NCI-H1694 treated with DMSO at 0.1 percent for 48 hours (cell line): ENCODE measurements at regions not wholly inside any gene's neighbourhood (a gene's known extent, or its start where the extent isn't known, plus 50 kb on each side); places are given as distances from the start of the nearest gene placed in this dataset.

Experiments
- DNase-seq: peaks from one replicate; lab custom pipeline; 2025; lab: John Stamatoyannopoulos, UW

DNA sequence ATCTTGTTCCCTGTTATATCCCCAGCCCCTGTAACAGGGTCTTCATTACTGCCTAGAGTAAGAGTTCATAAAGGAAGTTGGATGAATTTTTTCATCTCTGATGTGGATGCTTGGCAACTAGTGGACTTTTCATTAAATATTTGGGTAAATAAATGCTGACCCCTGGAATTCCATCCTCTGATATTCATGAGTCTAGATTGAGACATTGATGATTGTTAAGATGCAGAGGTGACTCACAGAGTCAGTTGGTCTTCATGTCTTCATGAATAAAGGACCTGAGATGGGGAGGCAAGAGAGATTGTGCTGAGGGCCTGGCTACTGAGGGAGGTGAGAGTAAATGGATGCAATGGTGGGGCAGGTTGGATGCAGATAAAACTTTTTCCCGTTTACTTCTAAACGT is 132.7 kb upstream of the NT5C1B start:
- no peak for DNase-seq

DNA sequence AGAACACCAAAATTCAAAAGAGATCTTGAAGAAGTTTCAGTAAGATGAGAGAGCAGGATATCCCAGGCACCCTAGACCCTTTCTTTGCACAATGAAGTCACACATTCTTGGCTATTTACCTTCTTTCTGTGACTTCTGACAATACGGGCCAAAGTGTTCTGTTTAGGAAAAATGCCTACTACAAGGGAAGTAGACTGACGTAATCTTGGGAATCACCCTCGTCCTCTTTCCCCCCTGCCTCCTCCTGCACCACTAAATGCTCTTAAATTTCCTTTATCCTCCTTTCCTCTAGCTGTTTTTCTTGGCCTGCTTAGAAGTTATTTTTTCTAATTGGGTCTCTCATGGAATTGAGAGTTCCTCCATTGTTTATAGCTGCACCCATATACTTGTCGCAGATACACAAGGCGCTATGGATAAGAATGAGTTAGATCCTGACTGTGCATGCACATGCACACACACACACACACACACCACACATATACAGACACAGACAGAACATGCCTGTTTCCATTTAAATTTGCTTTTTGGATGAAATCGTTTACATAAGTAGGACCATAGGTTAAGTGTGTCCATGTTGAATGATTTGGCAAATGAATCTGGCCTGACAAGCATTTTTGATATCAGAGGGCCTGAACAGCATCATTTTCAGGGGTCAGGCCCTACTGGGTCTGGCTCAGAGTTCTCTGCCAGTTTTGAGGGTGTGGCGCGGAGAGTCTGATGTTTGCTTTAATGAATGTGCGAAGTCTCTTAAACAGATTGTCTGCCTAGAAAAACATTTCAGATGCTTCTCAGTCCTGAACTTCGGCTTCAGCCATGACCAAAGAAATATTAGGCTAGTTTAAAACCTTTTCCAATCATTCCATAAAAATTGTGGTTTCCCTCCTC is 131.9 kb upstream of the NT5C1B start:
- no peak for DNase-seq

DNA sequence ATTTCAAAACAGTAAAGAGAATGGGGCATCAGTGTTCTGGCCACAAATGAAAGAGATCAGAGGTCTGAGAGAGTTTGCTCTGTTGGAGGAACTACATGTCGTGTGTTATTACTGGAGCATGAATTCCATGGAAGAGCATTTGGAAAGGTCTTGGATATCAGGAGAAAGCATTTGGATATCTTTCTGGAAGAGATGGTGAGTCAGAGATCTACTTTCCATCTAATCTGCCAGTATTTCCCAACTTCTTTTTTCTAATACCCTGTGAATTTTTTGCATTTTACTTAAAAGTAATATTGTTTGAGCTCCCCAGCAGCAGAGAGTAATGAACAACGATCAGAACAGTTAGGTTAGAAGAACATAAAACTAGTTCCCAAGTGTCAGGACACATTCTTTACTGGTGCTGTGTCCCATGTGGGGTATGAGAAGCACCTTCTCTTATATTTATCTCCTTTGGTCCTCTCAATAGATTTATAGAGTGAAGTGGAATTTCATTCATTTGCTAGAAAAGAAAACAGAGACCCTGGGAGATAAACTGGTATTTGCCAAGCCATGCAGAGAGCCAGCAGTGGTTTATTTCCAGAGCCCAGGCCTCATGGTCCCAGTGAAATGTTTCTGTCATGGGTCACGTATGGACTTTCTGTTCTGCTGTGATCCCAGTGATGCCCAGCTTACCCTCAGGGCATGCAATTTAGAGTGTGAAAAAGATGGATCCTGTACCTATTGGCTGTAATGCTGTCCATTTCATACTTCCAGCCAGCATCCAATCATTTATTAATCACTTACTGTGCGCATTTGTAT is 130.8 kb upstream of the NT5C1B start:
- no peak for DNase-seq

DNA sequence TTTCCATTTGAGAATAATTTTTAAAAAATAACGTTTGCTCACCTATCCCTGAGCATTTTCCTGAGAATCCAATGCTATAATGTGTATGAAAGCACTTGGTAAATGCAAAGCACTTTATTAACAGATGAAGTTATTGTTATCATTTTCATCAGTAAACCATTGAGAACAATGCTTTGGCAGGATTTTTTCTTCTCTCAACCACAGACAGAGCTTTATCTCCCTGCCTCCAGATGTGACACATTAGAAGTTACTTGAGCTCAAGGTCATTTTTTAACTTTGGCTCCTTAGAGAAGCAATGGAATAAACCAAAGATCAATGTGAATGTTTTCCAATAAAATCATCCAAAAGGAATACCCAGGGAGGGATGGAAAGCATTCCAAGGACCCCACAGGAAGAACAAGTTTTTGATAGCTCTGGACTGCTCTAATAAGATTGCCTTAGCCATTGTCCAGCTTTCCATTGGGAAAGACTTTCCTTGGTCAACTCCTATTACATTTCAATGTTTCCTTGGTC is 118.9 kb upstream of the NT5C1B start:
- no peak for DNase-seq

DNA sequence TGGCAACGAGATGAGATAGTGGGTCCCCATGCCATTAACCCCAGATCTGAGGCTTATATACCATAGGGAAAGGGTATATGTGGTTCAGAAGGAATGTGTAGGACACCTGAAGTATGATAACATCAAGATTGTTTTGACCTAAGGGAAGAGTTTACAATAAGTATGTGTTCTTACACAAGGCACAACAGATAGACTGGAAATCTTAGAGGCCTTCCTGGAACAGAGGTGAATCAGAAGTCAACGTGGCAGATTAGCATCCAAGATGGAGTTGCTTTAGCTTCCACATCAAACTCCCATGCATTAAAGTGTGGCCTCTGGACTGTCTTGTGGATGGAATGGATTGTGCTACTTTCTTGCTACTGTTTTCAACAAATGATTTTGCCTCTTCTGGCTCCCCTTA is 116.6 kb upstream of the NT5C1B start:
- no peak for DNase-seq

DNA sequence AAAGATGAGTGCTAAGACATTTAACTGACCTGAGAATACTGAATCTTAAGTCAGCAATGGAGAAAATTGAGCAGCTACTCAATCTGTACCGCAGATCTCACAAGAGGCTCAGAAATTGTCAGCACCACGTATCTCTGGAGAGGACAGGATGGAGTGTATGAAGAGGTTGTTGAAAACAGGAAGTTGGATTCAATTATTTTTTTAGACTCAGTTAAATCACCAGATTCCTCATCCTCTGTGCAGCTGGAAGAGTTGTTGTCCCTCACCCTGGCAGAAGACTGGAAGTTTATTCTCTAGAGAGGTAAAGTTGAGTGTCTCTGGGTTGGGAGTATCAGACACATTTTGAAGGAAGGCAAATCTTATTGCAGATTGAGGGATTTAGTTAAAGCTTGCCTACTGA is 114.9 kb upstream of the NT5C1B start:
- no peak for DNase-seq

DNA sequence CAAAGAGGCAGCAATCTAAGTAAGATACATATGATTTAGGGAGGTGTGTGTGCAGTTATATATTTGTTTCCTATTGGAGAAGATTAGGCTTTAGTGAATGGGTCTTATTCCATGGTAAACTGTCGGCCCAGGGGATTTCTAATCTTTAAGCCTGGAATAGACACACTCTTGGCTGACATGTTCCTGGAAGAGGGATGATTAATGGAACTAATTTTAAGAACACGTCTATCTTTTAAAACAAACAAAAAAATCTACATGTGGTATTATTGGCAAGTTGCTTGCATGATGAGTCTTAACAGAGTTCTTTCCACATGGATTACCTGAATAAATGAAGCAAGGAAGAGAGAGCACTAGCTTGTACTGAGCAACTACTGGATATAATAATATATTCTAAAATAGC is 114.2 kb upstream of the NT5C1B start:
- no peak for DNase-seq

DNA sequence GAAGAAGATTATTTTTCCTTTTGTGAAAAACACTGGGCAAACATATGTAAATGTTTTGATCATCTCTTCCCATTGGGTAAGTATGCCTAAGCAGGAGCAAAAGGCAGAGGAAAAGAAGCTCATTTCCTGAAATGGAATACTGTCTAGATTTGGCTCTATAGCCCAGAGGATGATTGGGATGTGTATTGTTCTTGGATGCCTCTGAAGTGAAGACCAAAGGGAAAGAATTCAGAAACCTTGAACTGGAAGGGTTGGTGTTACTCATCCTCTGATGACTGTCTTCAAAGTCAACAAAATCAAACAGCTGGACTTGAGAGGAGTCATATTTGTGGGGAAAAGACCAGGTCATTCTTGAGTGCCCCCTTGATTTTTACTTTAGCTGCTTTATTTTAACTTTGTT is 112.6 kb upstream of the NT5C1B start:
- no peak for DNase-seq

DNA sequence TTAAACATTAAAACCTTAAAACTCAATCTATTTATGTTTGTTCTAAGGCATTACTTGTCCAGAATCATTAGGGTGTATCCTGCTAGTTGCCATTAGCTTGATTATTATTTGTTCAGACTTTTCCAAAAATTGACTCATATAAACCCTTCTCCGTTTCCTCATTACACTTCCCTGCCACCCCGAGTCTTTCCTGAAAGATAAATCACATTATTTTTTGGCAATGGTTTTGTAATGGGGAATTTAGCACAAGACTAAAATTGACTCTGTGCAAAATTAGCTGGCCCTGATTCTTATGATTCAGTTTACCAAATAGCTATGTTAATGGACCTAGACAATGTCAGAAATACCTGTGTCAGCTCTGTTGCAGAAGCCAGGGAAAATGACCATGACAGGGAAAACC is 112.2 kb upstream of the NT5C1B start:
- no peak for DNase-seq

DNA sequence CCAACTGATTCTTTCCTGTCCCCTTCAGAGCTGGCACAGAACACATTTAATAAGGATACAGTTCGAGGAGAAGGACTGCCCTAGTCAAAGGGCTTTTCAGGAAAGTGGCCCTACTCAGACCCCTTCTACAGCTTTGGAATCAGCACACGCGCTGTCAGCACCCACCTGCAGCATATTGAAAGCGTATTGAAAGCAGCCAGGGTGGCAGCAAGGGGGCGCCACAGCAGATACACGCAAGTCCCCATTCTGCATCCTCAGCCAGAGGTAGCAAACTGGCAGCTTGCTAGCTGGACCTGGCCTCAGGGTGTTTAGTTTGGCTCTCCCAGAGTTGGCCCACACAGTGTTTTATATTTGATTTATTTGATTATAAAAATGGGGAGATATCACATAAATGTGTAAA is 101.0 kb upstream of the NT5C1B start:
- DNase-seq: no peak

DNA sequence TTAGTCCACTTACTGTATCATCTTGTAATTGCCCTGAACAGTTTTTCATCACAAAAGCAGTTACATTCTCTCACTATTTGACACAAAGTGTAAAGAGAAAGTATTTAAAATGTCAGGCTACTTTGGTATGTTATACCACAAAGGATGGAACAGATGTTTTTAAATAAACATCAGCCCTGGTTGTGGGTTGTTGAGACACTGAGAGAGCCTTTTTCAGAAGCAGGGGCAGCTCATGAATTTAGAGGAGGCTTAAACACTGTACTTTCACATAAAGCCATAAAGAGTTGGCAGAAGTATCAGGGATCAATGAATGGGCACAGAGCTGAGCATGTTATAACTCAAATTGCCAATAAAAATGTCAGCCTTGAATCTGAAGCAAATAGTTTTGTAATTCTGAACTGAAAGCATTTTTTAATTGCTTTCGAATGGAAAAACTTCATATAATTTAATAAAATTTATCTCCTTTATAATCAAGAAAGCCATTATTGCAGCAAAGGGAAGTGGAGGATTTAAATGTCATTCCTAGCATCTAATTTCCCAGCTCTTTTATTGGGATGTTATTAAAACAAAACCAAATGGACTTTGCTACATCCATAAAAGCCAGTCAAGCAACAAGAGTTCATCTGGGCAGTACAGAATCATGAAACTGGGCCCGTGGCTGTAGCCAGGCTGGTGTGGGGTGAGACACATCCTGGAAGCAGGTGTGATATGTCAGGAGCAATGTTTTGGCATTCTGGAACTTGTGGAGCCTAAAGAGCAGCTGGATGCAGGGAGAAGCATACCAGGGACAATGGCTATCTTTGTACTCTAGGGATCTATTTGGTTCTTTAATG is 95.1 kb upstream of the NT5C1B start:
- DNase-seq: no peak

DNA sequence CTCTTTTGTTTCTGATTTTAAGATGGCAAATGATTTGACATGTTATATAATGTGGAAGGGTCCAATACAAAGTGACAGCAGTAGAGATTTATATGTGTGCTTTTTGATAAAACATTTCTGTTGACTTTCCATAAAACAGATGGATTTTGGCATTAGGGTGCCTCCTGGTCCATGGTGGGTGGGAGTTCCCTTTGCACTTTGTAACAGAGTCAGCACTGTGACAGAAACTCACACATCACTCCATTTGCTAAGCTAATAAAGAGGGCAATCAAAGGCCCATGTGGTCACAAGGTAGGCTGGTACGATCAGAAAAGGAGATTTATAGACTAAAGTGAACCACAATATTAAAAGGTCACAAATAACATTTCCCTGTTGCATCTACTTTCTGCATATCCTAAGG is 93.3 kb upstream of the NT5C1B start:
- no peak for DNase-seq

DNA sequence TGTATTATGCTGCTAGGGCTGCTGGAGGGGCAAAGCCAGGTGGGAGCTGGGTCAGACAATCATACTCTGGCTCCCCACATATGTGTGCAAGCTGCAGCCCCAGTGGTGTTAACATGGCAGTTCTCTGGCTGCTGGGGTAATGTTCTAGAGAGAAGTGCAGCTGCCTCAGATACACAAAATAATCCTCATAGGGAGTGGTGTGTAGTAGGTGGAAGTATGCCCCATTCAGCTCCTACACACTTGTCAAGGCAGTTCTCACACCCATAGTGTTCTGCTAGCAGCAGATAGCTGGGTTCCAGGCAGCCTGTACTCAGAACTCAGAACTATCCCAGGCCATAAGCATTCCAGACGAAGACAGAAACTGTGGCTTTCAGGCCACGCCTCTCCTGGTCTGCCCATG is 87.9 kb upstream of the NT5C1B start:
- DNase-seq: no peak

DNA sequence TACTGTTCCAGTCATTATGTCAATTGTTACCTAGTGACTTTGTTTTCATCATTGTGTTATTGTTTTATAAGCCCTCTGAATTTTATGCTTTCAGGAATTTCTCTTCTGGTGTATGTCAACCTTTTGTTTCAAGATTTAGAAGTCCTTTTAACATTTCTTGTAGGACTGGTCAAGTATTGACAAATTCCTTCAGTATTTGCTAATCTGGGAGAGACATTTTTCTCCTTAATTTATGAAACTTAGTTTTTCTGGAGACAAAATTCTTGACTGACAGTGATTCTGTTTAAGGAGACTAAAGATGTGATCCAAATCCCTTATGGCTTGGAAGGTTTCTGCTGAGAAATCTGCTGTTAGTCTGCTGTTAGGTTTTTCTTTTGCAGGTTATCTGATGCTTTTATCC is 84.9 kb upstream of the NT5C1B start:
- no peak for DNase-seq

DNA sequence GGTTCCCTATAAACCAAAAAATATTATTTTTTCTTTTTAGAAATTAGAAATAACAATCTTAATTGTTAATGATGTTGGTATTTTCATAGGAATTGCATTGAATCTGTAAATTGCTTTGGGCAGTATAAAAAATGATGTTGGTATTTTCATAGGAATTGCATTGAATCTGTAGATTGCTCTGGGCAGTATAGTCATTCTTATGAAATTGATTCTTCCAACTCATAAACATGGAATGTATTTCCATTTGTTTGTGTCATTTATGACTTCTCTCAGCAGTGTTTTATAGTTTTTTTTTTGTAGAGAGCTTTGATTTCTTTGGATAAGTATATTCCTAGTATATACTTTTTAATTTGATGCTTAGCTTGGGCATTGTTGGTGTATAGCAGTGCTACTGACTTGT is 82.0 kb upstream of the NT5C1B start:
- no peak for DNase-seq

DNA sequence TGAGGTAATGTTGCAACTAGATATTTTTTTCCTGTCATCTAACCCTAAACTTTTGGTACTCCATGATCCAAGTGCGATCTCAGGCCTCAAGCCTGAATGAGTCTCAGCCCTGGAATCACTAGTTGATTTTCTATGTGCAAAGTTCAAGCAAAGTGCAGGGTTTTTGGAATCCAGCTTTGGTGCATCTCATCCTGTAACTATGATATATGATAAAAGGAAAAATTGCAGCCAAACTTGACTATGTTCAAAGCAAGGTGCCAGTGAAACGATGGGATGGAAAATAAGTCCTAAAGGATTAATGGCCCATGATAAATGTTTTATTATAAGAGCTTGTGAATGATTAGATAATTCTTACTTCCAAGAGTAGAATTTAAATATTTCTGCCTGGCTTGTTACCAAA is 78.9 kb upstream of the NT5C1B start:
- DNase-seq: no peak

DNA sequence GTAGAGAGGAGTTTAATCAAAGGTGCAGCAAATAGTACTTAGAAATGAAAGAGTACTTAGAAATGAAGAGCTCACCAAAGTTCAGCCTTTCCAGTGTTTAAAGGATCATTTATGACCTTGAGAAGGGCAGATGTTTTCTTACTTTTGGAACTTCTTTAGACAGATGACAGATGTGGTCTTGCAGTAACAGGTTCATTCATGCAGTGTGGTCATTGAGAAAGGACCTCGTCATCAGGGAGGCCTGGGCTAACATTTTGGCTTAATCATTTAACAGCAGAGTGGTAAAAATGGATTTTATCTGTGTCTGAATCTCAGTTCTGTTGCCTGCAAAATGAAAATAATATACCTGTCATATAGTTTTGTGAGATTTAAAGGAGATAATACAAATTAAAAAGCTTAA is 75.1 kb upstream of the NT5C1B start:
- no peak for DNase-seq

DNA sequence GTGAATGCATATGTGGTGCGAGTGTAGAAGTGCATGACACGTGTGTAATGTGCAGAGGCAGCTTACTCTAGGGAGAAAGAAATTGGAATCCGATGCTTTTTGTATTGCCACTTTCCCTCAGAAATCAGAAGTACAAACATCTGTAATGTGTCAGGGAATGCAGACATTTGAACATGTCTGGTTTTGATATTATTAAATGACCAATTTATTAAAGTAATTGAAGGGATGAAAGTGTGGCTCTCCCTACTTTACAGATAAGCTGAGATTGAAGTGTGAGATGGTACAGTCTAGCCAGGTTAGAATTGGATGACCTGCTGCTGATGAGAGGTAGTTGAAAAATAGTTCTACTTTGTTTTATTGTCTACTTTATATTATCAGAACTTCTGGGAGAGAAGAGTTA is 74.5 kb upstream of the NT5C1B start:
- no peak for DNase-seq

DNA sequence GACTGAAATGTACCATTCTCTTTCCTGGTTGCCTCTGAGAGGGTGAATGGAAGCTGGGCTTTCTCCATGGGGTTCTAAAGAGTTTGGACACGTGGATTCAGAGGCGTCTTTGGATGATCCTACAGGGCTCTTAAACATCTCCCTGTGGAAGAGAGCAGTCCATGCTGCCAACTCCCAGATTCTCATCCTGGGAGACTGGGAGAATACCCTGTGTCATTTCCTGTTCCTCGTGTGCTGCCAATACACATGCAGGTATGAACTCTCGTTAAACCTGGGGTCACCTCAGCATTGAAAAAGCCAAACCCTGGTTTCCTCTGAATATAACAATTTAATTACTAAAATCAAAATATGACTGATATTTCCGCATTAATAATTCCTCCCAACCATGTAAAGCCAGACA is 73.3 kb upstream of the NT5C1B start:
- DNase-seq: no peak

DNA sequence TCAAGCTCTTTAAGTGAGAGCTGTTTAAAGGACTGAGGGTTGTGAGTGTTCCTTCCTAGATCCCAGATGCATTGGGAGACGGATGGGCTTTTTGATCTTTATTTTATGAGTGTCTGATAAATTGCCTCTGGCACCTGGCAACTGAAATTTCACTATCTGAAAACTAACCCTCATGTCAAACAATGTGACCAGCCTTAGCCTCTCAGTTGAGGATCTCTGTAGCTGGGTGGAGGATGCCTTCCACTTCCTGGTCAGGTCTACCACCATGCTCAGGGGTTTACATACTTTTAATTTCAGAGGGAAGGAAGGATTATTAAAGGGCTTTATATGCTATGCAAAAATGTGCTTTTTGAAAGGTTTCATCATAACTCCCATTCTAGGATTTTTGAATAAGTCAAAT is 70.5 kb upstream of the NT5C1B start:
- DNase-seq: no peak

DNA sequence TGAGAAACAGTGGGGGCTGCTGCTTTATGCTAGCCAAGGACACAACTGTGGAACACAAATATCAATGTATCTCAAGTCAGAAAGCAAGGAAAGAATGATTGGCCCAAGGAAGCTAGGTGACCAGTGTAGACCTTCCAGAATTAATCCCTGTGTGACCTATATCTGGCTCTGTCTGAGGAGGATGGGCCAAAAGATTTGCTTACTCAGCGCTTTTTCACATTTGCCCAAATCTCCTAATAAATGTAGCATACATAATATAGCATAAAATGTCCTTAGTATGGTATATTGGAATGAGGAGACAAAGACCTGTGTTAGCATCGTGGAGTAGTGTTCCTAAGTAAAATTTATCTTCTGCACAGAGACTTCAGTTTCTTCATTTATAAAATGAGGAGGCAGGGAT is 66.7 kb upstream of the NT5C1B start:
- no peak for DNase-seq
